Neutrophil (primary cell): ENCODE measurements at regions not wholly inside any gene's neighbourhood (a gene's known extent, or its start where the extent isn't known, plus 50 kb on each side); places are given as distances from the start of the nearest gene placed in this dataset.
A peak's percentile ranks its signal among the peaks of the same experiment; 100 is the strongest.

ENCODE experiments used
- H3K27ac ChIP-seq: fragments of 200-600 bp; sonication (generic); 2 replicates; pipeline ENCODE4 v1.5.1; 2016; ENCODE audit warnings: mild to moderate bottlenecking, moderate library complexity
- H3K27me3 ChIP-seq: fragments of 200-600 bp; sonication (generic); 2 replicates; pipeline ENCODE4 v1.6.0; 2016; ENCODE audit warnings: mild to moderate bottlenecking
- H3K36me3 ChIP-seq: fragments of 200-600 bp; sonication (generic); 2 replicates; pipeline ENCODE4 v1.5.1; 2017
- H3K4me1 ChIP-seq, 2 experiments: fragments of 200-600 bp in 1 of 2; sonication (generic) in 1 of 2; 1 replicate in 1 of 2; 2 replicates in 1 of 2; pipeline versions ENCODE4 v1.5.1 to v1.6.1; 2013 to 2016; ENCODE audit warnings: low read depth in 1 of 2, low read length in 1 of 2, mild to moderate bottlenecking in 1 of 2, moderate library complexity in 1 of 2; ENCODE audit not compliant: control insufficient read depth in 1 of 2, insufficient read depth in 1 of 2
- H3K4me3 ChIP-seq, 2 experiments: fragments of 200-600 bp in 1 of 2; sonication (generic) in 1 of 2; 1 replicate in 1 of 2; 2 replicates in 1 of 2; pipeline ENCODE4 v1.5.1; 2013 to 2016; ENCODE audit warnings: low read depth in 1 of 2, low read length in 1 of 2, mild to moderate bottlenecking in 1 of 2, moderate library complexity in 1 of 2
- H3K9me3 ChIP-seq: fragments of 200-600 bp; sonication (generic); 2 replicates; pipeline ENCODE4 v1.5.1; 2016
- CTCF ChIP-seq: fragments of 200-600 bp; sonication (generic); IDR thresholded peaks from 2 replicates; pipeline ENCODE4 v1.5.1; 2016; ENCODE audit warnings: antibody characterized with exemption

GRCh38 chr20:23251779-23252178 is 98.8 kb upstream of the NXT1 start:
- no peaks in the 10 kb centered on the region for H3K27me3 ChIP-seq
- peak overlapping the region; percentile 55 for H3K27ac ChIP-seq
- peaks cover 14 to 56% of the 10 kb centered on the region in 2 experiments for H3K4me1 ChIP-seq
- no peaks in the 10 kb centered on the region for H3K9me3 ChIP-seq
- TF ChIP-seq CTCF, result no peak
- no peaks in the 10 kb centered on the region for H3K36me3 ChIP-seq
- no peak overlapping the region for H3K4me3 ChIP-seq

- no peaks in the 10 kb centered on the region for H3K36me3 ChIP-seq
- H3K9me3 ChIP-seq, result no peaks in the 10 kb centered on the region
These were observed 101.0 kb upstream of the NXT1 start for GRCh38 chr20:23249541-23249940.

GRCh38 chr20:23248461-23248882 is 102.1 kb upstream of the NXT1 start:
- H3K4me1 ChIP-seq, result peaks cover 11 to 36% of the 10 kb centered on the region in 2 experiments
- H3K36me3 ChIP-seq, result no peaks in the 10 kb centered on the region
- TF ChIP-seq CTCF, result no peak
- no peaks in the 10 kb centered on the region for H3K9me3 ChIP-seq
- H3K27me3 ChIP-seq, result no peaks in the 10 kb centered on the region
- H3K27ac ChIP-seq, result no peak overlapping the region
- no peak overlapping the region for H3K4me3 ChIP-seq

More at GRCh38 chr20:23249541-23249940, 101.0 kb upstream of the NXT1 start:
- no peaks in the 10 kb centered on the region for H3K27me3 ChIP-seq
- no peak for TF ChIP-seq CTCF
- peaks cover 17 to 47% of the 10 kb centered on the region in 2 experiments for H3K4me1 ChIP-seq
- no peak overlapping the region for H3K27ac ChIP-seq
- no peak overlapping the region for H3K4me3 ChIP-seq

GRCh38 chr20:23246717-23247664 is 103.6 kb upstream of the NXT1 start:
- TF ChIP-seq CTCF, result no peak
- Histone ChIP-seq H3K9me3 (no peaks in the 10 kb centered on the region), H3K4me1 (peaks cover 11 to 22% of the 10 kb centered on the region in 2 experiments), H3K36me3 (no peaks in the 10 kb centered on the region), H3K27ac (no peak overlapping the region), H3K4me3 (no peak overlapping the region), H3K27me3 (peaks cover 4% of the 10 kb centered on the region)

- no peak overlapping the region for H3K4me3 ChIP-seq
- no peak overlapping the region for H3K27ac ChIP-seq
- peaks cover 3 to 11% of the 10 kb centered on the region in 2 experiments for H3K4me1 ChIP-seq
- H3K9me3 ChIP-seq, result no peaks in the 10 kb centered on the region
- H3K36me3 ChIP-seq, result no peaks in the 10 kb centered on the region
- H3K27me3 ChIP-seq, result peaks cover 4% of the 10 kb centered on the region
- TF ChIP-seq CTCF, result peak; percentile 67
These were observed 104.9 kb upstream of the NXT1 start for GRCh38 chr20:23245553-23246181.
